HUES48 (cell line): ENCODE measurements at regions not wholly inside any gene's neighbourhood (a gene's known extent, or its start where the extent isn't known, plus 50 kb on each side); places are given as distances from the start of the nearest gene placed in this dataset.
A peak's percentile ranks its signal among the peaks of the same experiment; 100 is the strongest.

Experiments
- H3K27ac ChIP-seq: one replicate; pipeline ENCODE4 v1.7.0; 2013; ENCODE audit warnings: low read depth, low read length, inconsistent platforms
- H3K27me3 ChIP-seq: 2 replicates; pipeline ENCODE4 v1.6.1; 2013; ENCODE audit warnings: mild to moderate bottlenecking, low read length; ENCODE audit not compliant: control insufficient read depth, insufficient read depth
- H3K36me3 ChIP-seq: 2 replicates; pipeline ENCODE4 v1.6.1; 2013; ENCODE audit warnings: low read length; ENCODE audit not compliant: control insufficient read depth, insufficient read depth
- H3K4me1 ChIP-seq: 2 replicates; pipeline ENCODE4 v1.6.1; 2013; ENCODE audit warnings: mild to moderate bottlenecking, low read length; ENCODE audit not compliant: control insufficient read depth, insufficient read depth
- H3K4me3 ChIP-seq: 2 replicates; pipeline ENCODE4 v1.5.1; 2013; ENCODE audit warnings: mild to moderate bottlenecking, low read depth, low read length
- H3K9ac ChIP-seq: 2 replicates; pipeline ENCODE4 v1.6.1; 2013; ENCODE audit warnings: mild to moderate bottlenecking, low read depth, low read length, moderate library complexity
- H3K9me3 ChIP-seq: 2 replicates; pipeline ENCODE4 v1.6.1; 2013; ENCODE audit warnings: low read length; ENCODE audit not compliant: control insufficient read depth, insufficient read depth

DNA sequence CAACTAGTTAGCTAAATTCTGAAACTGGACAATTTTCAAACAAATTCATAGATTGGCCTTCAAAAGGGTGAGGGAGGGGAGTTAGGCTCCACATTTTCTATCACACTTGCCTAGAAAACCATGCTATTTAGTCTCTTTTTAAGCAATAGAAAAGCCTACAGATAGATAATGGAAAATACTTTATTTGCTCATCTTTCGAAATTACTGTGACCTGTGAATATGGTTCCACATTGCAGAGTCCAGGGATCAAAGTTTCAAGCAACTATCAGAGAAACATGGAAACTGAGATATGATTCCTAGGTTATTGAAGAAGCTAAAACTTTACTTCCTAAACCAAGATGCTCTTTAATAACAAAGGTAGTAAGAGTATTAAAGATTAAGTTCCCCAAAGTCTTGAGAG, 176.6 kb upstream of the NECTIN3 start:
- no peak overlapping the region for H3K4me3 ChIP-seq
- no peaks in the 10 kb centered on the region for H3K4me1 ChIP-seq
- H3K27me3 ChIP-seq = no peaks in the 10 kb centered on the region
- H3K9ac ChIP-seq = no peak overlapping the region
- no peaks in the 10 kb centered on the region; the same call in 1 of the 2 replicates for H3K9me3 ChIP-seq
- H3K27ac ChIP-seq = no peak overlapping the region
- H3K36me3 ChIP-seq = no peaks in the 10 kb centered on the region

DNA sequence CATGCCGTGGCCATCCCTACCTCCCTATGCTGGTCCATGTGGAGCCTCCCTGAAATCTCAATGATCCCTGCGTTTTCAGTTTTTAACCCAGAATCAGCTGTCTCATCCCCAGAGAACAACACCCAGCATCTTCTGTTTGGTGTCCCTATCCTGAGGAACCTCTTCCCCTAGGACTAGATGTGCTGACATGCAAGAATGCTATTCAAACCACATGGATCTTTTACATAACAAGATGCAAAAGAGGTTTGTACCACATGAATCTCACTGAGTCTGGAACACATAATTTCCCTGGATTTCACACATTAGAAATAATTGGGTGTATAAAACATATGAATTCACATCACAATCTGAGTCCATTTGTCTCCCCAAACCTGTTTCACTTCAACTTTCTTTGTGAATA, 174.6 kb upstream of the NECTIN3 start:
- Histone ChIP-seq H3K9me3 (no peaks in the 10 kb centered on the region; the same call in 1 of the 2 replicates), H3K9ac (no peak overlapping the region), H3K36me3 (no peaks in the 10 kb centered on the region), H3K4me3 (no peak overlapping the region), H3K27me3 (no peaks in the 10 kb centered on the region), H3K4me1 (no peaks in the 10 kb centered on the region), H3K27ac (no peak overlapping the region)

DNA sequence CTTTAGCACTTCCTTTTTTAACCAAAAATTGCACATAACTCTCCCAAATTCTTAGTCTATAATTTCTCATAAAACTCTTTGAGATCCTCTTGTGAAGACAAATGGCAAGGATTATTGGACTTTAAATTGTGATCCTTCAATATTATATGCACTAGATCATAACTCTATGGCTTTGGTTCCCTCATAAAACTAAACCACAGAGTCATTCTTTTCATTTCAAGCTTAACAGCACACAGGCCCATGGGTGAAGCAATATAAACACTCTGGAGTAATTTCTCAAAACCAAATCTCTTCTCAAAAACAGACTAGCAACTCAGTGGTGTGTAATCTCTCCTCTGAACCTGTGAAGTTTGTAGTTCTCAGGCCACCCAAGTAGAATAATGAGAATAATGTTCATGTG, 171.0 kb upstream of the NECTIN3 start:
- no peaks in the 10 kb centered on the region for H3K9me3 ChIP-seq
- H3K9ac ChIP-seq = no peak overlapping the region
- H3K4me3 ChIP-seq = no peak overlapping the region
- H3K27ac ChIP-seq = no peak overlapping the region
- no peaks in the 10 kb centered on the region for H3K27me3 ChIP-seq
- H3K36me3 ChIP-seq = no peaks in the 10 kb centered on the region
- no peaks in the 10 kb centered on the region for H3K4me1 ChIP-seq

DNA sequence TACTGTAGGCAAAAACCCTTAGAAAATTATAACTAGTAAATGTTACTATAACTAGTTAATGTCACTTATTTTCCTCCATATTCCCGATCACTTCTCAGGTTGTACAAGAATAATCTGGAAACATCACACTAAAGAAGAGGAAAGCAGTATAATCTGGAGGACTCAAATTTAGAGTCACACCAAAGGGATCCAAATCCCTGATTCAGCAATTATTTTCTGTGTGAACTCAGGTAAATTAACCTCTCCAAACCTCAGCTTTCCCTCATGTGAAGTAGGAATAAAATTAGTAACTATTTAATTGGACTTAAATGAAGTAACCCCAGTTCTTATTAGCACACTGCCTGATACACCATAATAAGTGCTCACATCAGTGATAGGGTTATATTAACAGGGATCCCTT, 170.1 kb upstream of the NECTIN3 start:
- no peaks in the 10 kb centered on the region for H3K9me3 ChIP-seq
- no peak overlapping the region for H3K4me3 ChIP-seq
- no peaks in the 10 kb centered on the region for H3K36me3 ChIP-seq

DNA sequence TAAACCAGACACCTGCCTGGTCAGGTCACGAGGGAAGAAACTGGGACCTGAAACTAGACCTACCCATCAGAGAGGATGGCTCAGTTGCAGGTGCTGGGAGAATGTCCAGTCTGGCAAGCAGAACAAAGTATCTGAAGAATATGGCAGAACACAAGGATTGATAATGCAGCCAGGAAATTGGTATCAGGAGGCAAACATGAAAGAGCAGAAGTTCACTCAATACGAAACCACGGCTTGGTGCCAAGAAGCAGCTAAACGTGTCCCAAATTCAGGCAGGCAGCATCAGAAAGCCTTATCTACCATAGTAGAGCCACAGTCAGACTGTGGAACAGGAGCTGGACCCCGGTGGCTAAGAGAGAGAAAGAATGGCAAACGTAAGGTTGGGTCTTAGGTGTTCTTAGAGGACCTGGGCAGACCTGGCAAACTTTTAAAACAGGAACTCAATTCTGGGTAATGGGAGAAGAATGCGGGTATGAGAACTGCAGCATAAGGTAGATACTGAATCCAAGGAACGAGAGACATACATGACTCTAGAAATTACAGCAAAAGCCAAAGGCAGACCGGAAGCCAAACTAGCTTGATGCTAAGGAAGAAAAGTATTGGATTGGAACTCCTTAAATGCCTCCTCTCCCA, 169.0 kb upstream of the NECTIN3 start:
- H3K36me3 ChIP-seq = no peaks in the 10 kb centered on the region
- H3K9ac ChIP-seq = no peak overlapping the region
- H3K9me3 ChIP-seq = no peaks in the 10 kb centered on the region; the same call in 1 of the 2 replicates
- H3K4me3 ChIP-seq = no peak overlapping the region
- H3K27me3 ChIP-seq = no peaks in the 10 kb centered on the region
- no peak overlapping the region for H3K27ac ChIP-seq
- no peaks in the 10 kb centered on the region for H3K4me1 ChIP-seq

More for the DNA sequence above, 170.1 kb upstream of the NECTIN3 start:
- Histone ChIP-seq H3K27ac (no peak overlapping the region), H3K9ac (no peak overlapping the region), H3K4me1 (no peaks in the 10 kb centered on the region), H3K27me3 (no peaks in the 10 kb centered on the region)

DNA sequence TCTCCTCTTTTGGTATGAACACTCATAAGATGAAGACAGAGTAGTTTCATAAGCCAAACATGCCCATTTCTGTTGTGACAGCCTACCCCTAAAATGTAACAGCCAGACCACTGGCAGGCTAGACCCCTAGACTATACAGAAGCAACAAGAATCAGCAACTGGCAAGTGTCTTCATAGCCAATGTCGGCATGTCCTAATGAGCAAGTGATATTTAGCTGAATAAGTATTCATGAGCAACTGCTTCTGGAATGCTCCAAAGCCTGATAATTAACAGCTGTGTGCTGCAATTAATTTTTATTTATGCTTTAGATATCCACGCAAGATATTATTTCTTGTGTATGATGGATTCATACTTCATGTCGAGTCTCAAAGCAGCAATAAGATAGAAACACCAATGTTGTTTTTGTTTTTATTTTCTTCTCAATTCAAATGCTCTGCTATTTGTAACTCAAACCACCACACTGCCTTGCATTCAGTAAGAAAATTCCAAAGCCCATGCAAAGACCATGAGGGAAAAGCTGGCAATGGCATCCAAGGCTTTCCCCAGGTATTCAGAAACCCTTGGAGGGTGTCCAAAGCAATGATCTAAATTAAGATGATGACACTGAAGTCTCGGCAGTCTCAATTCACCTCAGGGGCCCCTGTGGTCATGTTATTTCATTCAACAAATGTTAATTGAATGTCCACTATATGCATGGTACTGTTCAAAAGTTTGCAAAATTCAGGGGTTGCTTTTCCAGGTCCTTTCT, 167.7 kb upstream of the NECTIN3 start:
- H3K36me3 ChIP-seq = no peaks in the 10 kb centered on the region
- no peak overlapping the region for H3K4me3 ChIP-seq

DNA sequence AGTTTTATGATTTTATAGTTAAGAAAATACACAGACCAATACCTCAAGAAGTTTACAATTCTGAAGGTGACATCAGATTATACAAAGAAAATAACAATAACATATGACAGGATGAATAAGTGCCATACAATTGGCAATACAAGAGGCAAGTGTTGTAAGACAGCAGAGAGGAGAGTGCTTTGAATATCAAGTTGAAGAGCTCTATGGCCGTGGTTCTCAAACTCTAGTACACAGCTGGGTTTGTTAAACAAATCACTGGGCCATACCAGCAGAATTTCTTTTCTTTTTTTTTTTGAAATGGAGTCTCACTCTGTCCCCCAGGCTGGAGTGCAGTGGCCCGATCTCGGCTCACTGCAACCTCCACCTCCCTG, 167.1 kb upstream of the NECTIN3 start:
- Histone ChIP-seq H3K27me3 (no peaks in the 10 kb centered on the region), H3K27ac (no peak overlapping the region), H3K36me3 (no peaks in the 10 kb centered on the region), H3K4me1 (0 out of 2 replicates have a peak, but pooled peaks cover 3% of the 10 kb centered on the region), H3K9me3 (no peaks in the 10 kb centered on the region; the same call in 1 of the 2 replicates), H3K4me3 (no peak overlapping the region), H3K9ac (no peak overlapping the region)

More for the DNA sequence above, 167.7 kb upstream of the NECTIN3 start:
- H3K27me3 ChIP-seq = no peaks in the 10 kb centered on the region
- H3K9me3 ChIP-seq = no peaks in the 10 kb centered on the region; the same call in 1 of the 2 replicates
- H3K27ac ChIP-seq = no peak overlapping the region
- no peak overlapping the region for H3K9ac ChIP-seq
- H3K4me1 ChIP-seq = no peaks in the 10 kb centered on the region

DNA sequence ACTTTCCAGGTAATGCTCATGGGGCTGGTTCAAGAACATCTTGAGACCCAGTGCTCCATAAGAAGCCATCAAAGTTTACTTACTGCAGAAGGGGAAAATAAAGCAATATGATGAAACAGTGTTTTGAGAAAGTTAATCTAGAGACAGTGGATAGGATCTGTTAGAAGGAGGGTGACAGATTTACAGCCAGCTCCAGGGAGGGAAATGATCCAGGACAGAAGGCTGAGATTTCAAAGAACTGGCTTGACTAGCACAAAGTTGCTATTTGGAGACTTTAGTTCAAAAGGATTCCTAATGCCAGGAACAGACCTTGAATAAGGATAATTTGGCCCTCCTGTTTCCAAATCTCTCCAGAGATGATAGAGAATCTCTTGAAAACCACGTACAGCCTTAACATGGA, 166.5 kb upstream of the NECTIN3 start:
- Histone ChIP-seq H3K36me3 (no peaks in the 10 kb centered on the region), H3K9ac (no peak overlapping the region), H3K9me3 (no peaks in the 10 kb centered on the region; the same call in 1 of the 2 replicates), H3K27ac (no peak overlapping the region), H3K4me1 (0 out of 2 replicates have a peak, but pooled peaks cover 6% of the 10 kb centered on the region), H3K27me3 (no peaks in the 10 kb centered on the region), H3K4me3 (no peak overlapping the region)

DNA sequence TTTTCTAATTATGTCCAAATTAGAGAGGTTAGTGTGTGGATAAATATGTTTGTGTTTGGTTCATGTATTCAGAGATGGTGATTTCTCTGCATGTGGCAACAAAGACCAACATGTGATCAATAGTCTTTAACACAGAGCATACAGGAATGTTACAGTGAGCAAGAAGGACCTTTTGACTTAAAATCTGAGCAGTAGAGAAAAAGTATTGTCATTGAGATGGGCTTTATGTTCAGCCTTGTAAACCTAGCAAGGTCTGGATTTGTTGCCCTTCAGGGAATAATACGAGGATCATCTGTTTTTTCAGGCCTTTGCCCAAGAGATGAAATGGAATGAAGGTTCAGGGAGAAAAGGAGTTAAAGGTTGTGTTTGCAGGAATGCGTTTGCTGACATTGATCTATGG, 161.8 kb upstream of the NECTIN3 start:
- H3K27ac ChIP-seq = no peak overlapping the region
- H3K36me3 ChIP-seq = no peaks in the 10 kb centered on the region

DNA sequence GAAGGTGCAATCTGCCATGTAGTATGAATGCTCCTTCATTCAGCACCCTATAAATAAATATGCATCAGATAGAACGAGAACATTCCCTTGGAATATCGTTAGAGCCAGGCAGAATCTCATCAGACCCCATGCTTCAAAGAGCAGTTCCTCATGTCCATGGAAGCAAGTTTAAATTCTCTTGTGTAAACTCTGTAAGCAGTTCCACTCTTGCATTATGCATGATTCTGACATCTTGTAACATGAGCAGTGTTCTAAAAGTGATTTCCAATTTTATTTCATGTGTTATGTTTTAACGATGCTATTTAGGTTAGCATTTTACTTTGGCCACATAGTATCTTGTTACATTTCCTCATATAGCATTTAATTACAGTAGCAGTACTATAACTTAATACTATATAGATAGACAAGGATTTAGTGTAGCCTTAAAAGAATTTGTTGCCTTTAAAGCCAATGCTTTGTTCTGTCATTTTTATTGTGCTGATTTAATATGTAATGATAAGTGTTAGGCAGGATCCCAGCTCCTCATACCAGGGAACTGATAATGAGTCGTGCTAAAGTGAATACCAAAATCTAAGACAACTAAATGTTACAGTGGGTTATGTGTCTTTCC, 161.2 kb upstream of the NECTIN3 start:
- Histone ChIP-seq H3K27ac (no peak overlapping the region), H3K27me3 (no peaks in the 10 kb centered on the region), H3K9ac (no peak overlapping the region), H3K36me3 (no peaks in the 10 kb centered on the region), H3K9me3 (no peaks in the 10 kb centered on the region; the same call in 1 of the 2 replicates), H3K4me3 (no peak overlapping the region), H3K4me1 (0 out of 2 replicates have a peak, but pooled peaks cover 6% of the 10 kb centered on the region)

More for the DNA sequence above, 161.8 kb upstream of the NECTIN3 start:
- Histone ChIP-seq H3K27me3 (no peaks in the 10 kb centered on the region), H3K4me1 (0 out of 2 replicates have a peak, but pooled peaks cover 6% of the 10 kb centered on the region), H3K4me3 (no peak overlapping the region), H3K9ac (no peak overlapping the region), H3K9me3 (no peaks in the 10 kb centered on the region; the same call in 1 of the 2 replicates)

DNA sequence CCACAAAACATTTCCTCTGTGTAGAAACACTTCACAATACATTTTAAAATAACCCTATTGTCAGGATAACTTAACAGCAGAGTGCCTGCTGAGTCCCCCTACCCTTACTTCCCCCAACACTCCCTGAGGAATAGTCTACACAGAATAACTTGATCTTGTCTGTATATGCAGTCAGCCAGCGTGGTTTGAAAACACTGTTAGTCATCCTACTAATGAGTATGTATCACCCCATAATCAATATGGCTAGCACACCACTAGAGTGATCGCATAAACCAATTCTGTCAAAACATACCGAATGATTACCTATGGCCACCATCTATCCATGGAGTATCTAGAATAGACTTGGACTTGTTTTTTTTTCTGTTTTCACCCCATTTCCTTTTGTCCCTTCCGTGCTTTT, 152.7 kb upstream of the NECTIN3 start:
- peaks cover 18% of the 10 kb centered on the region for H3K4me1 ChIP-seq
- H3K9ac ChIP-seq = no peak overlapping the region
- H3K9me3 ChIP-seq = peaks cover 12% of the 10 kb centered on the region
- no peaks in the 10 kb centered on the region for H3K27me3 ChIP-seq
- H3K27ac ChIP-seq = peak overlapping the region; percentile 39
- H3K4me3 ChIP-seq = no peak overlapping the region
- no peaks in the 10 kb centered on the region for H3K36me3 ChIP-seq
